Activated CD8-positive, alpha-beta T cell treated with anti-CD3 and anti-CD28 coated beads, Interleukin-2, amount 10 ng/mL, durations not matched to agents 7 days and 5 days (primary cell): ENCODE measurements at regions not wholly inside any gene's neighbourhood (a gene's known extent, or its start where the extent isn't known, plus 50 kb on each side); places are given as distances from the start of the nearest gene placed in this dataset.
"Not testable (repeated sequence)": the region's sequence is repeated elsewhere in the genome, so short reads cannot be mapped to it uniquely, and the experiment has no call there.

Experiments
- ATAC-seq: fragments of 150-1000 bp; cut with Tn5 transposase; one replicate; pipeline ENCODE4 v1.10.0; 2021; ENCODE audit warnings: moderate library complexity
- CTCF ChIA-PET: fragments of 350-600 bp; sonication (Branson Sonifier 250); formaldehyde crosslinking; loops from one replicate; lab custom pipeline; 2021; ENCODE audit warnings: antibody characterized with exemption; lab: Charles Lee
- POLR2A ChIA-PET: fragments of 350-600 bp; sonication (Branson Sonifier 250); formaldehyde crosslinking; loops from one replicate; lab custom pipeline; 2021; ENCODE audit warnings: antibody characterized with exemption; lab: Charles Lee
- DNase-seq: peaks from one replicate; pipeline ENCODE4 v3.0.0-alpha.2; 2020
- H3K27ac Mint-ChIP-seq: one replicate; pipeline ENCODE4 v1.8.0; 2021; ENCODE audit warnings: mild to moderate bottlenecking, mixed read lengths
- H3K27me3 Mint-ChIP-seq: one replicate; pipeline ENCODE4 v1.8.0; 2021; ENCODE audit warnings: low read depth, mixed read lengths
- H3K36me3 Mint-ChIP-seq: one replicate; pipeline ENCODE4 v1.8.0; 2021; ENCODE audit warnings: low read depth, mixed read lengths
- H3K4me1 Mint-ChIP-seq: one replicate; pipeline ENCODE4 v1.8.0; 2021; ENCODE audit warnings: low read depth, mixed read lengths
- H3K4me3 Mint-ChIP-seq: one replicate; pipeline ENCODE4 v1.8.0; 2021; ENCODE audit warnings: mild to moderate bottlenecking, mixed read lengths
- H3K9me3 Mint-ChIP-seq: one replicate; pipeline ENCODE4 v1.8.0; 2022; ENCODE audit warnings: mixed read lengths; ENCODE audit not compliant: insufficient read depth

- H3K27ac Mint-ChIP-seq, H3K36me3 Mint-ChIP-seq, POLR2A ChIA-PET, H3K27me3 Mint-ChIP-seq, H3K9me3 Mint-ChIP-seq, H3K4me3 Mint-ChIP-seq, ATAC-seq, CTCF ChIA-PET, DNase-seq, H3K4me1 Mint-ChIP-seq: not testable (repeated sequence)
Measured at GRCh38 chr1:234795711-234796437, 185.9 kb upstream of the IRF2BP2 start.

GRCh38 chr1:234795007-234795406 is 185.0 kb upstream of the IRF2BP2 start:
- H3K36me3 Mint-ChIP-seq, POLR2A ChIA-PET, H3K27ac Mint-ChIP-seq, H3K4me3 Mint-ChIP-seq, H3K4me1 Mint-ChIP-seq, H3K27me3 Mint-ChIP-seq, DNase-seq, H3K9me3 Mint-ChIP-seq, CTCF ChIA-PET, ATAC-seq: not testable (repeated sequence)

- H3K4me1 Mint-ChIP-seq, H3K27me3 Mint-ChIP-seq, POLR2A ChIA-PET, H3K27ac Mint-ChIP-seq, H3K36me3 Mint-ChIP-seq, H3K9me3 Mint-ChIP-seq, CTCF ChIA-PET, H3K4me3 Mint-ChIP-seq, ATAC-seq, DNase-seq: not testable (repeated sequence)
Measured at GRCh38 chr1:234794452-234794851, 184.5 kb upstream of the IRF2BP2 start.

DNA sequence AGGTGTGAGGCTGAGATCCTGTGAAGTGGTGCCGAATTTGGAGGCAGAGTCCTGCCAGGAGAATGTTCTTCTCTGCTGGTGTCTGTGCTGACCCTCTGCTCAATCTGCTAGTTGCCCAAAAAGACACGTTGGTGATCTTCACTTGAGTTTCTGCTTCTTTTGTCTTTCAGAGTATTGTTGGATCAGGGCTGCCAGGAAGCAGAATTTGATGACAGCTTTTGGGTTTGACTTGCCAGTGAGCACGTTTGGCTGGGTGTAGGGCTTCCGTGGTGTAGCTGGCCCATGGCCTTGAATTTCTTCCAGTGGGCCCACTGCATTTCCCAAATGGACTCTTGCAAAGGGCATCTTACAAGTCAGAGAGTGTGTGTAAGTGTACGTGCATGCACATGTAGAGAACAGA is 183.9 kb upstream of the IRF2BP2 start:
- H3K27me3 Mint-ChIP-seq, ATAC-seq, H3K27ac Mint-ChIP-seq, H3K36me3 Mint-ChIP-seq, DNase-seq, H3K9me3 Mint-ChIP-seq, POLR2A ChIA-PET, H3K4me1 Mint-ChIP-seq, CTCF ChIA-PET, H3K4me3 Mint-ChIP-seq: not testable (repeated sequence)

- H3K9me3 Mint-ChIP-seq, DNase-seq, CTCF ChIA-PET, H3K36me3 Mint-ChIP-seq, H3K27ac Mint-ChIP-seq, ATAC-seq, H3K4me3 Mint-ChIP-seq, H3K27me3 Mint-ChIP-seq, H3K4me1 Mint-ChIP-seq, POLR2A ChIA-PET: not testable (repeated sequence)
Measured at GRCh38 chr1:234792221-234792864, 182.4 kb upstream of the IRF2BP2 start.

- ATAC-seq, H3K9me3 Mint-ChIP-seq, H3K4me1 Mint-ChIP-seq, H3K27me3 Mint-ChIP-seq, H3K4me3 Mint-ChIP-seq, H3K36me3 Mint-ChIP-seq, DNase-seq, CTCF ChIA-PET, POLR2A ChIA-PET, H3K27ac Mint-ChIP-seq: not testable (repeated sequence)
Measured at GRCh38 chr1:234791615-234792014, 181.6 kb upstream of the IRF2BP2 start.

- H3K4me1 Mint-ChIP-seq, CTCF ChIA-PET, H3K4me3 Mint-ChIP-seq, H3K9me3 Mint-ChIP-seq, ATAC-seq, H3K36me3 Mint-ChIP-seq, H3K27me3 Mint-ChIP-seq, DNase-seq, POLR2A ChIA-PET, H3K27ac Mint-ChIP-seq: not testable (repeated sequence)
Measured at GRCh38 chr1:234790333-234790732, 180.4 kb upstream of the IRF2BP2 start.

GRCh38 chr1:234787011-234787584 is 177.1 kb upstream of the IRF2BP2 start:
- DNase-seq, POLR2A ChIA-PET, H3K27ac Mint-ChIP-seq, H3K27me3 Mint-ChIP-seq, ATAC-seq, CTCF ChIA-PET, H3K4me1 Mint-ChIP-seq, H3K9me3 Mint-ChIP-seq, H3K4me3 Mint-ChIP-seq, H3K36me3 Mint-ChIP-seq: not testable (repeated sequence)

DNA sequence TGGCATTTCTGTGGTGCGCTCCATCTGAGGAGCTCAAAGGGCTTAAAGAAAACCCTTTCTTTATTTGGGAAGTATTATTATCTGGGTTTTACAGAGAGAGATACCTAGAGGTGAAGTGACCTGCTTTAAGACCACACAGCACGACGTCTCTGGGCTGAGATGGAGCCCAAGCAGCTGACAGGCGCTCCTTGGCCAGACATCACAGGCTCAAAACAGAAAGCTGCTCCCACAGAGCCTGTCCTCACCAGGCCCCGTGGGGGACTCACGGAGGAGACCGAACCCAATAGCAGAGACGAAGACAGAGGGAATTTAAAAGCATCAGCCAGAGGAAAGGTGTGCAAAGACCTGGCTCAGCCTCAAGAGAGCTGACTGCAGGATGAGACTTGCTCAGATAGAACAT is 175.9 kb upstream of the IRF2BP2 start:
- H3K4me3 Mint-ChIP-seq, DNase-seq, H3K27ac Mint-ChIP-seq, H3K36me3 Mint-ChIP-seq, H3K4me1 Mint-ChIP-seq, CTCF ChIA-PET, POLR2A ChIA-PET, H3K27me3 Mint-ChIP-seq, H3K9me3 Mint-ChIP-seq, ATAC-seq: not testable (repeated sequence)

- H3K27ac Mint-ChIP-seq, H3K4me1 Mint-ChIP-seq, POLR2A ChIA-PET, H3K36me3 Mint-ChIP-seq, H3K27me3 Mint-ChIP-seq, CTCF ChIA-PET, DNase-seq, ATAC-seq, H3K9me3 Mint-ChIP-seq, H3K4me3 Mint-ChIP-seq: not testable (repeated sequence)
Measured at GRCh38 chr1:234785471-234785919, 175.5 kb upstream of the IRF2BP2 start.

- H3K36me3 Mint-ChIP-seq, H3K9me3 Mint-ChIP-seq, ATAC-seq, H3K27me3 Mint-ChIP-seq, H3K4me3 Mint-ChIP-seq, POLR2A ChIA-PET, H3K4me1 Mint-ChIP-seq, CTCF ChIA-PET, H3K27ac Mint-ChIP-seq, DNase-seq: not testable (repeated sequence)
Measured at GRCh38 chr1:234784108-234784507, 174.1 kb upstream of the IRF2BP2 start.

DNA sequence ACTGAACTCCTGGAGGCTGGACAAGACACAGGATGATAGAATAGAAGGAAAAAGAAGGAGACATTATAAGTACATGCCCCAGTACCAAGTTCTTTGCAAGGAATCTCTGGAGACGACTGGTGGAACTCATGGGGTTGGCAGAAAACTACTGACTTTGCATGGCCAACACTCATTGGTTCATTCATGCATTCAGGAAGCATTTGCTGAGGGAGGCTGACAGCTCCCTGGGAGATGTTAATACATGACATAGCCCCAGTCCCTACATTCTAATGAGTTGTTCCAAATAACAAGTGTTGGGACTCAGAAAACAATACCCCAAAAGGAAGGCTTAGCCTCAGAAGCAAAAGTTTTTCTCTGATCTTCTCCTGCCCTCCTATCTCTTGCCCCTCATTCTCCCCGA is 172.8 kb upstream of the IRF2BP2 start:
- Mint-ChIP-seq H3K4me3 (no peak overlapping the region), H3K4me1 (no peaks in the 10 kb centered on the region), H3K27ac (no peak overlapping the region), H3K36me3 (no peaks in the 10 kb centered on the region), H3K9me3 (no peaks in the 10 kb centered on the region), H3K27me3 (no peaks in the 10 kb centered on the region)
- no peak for DNase-seq
- ATAC-seq: no peak
- POLR2A ChIA-PET: no interaction called here
- CTCF ChIA-PET: no interaction called here
